ENCODE measurements at regions not wholly inside any gene's neighbourhood (a gene's known extent, or its start where the extent isn't known, plus 50 kb on each side); places are given as distances from the start of the nearest gene placed in this dataset.

- DNase-seq = no peak
These were observed 88.6 kb upstream of the RCN1 start for GRCh38 chr11:32002311-32002710.

- DNase-seq = no peak
These were observed 92.9 kb upstream of the RCN1 start for GRCh38 chr11:31997955-31998354.

DNA sequence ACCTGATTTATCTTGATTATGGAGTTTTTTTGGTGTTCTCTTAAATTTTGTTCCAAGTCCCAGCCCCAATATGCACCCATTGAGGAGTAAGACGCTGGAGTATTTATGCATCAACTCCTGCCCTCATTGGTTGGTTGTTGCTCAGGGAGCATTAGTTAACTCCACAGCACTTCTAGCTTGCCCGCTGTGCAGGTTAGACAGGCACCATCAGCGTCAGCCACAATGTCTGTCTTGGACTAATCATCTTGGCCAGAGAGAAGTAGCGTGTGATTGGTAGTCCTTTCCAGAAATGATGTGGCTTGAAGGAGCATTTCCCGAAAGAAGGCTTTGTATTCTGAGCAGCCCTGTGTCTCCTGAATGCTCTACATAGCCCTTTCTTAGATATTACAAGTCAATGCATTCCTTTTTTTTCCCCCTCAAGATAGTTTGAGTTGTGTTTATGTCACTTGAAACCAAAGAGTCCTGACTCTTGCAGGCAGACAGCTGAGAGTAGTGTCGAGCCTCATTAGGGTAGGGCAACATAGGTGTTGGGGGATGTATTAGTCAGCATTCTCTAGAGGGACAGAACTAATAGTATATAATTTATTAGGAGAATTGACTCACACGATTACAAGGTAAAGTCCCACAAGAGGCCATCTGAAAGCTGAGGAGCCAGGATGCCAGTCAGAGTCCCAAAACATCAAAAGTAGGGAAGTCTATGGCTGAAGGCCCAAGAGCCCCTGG is 94.6 kb upstream of the RCN1 start:
- DNase-seq = no peak

- no peak for DNase-seq
These were observed 95.3 kb upstream of the RCN1 start for GRCh38 chr11:31995525-31996094.

DNA sequence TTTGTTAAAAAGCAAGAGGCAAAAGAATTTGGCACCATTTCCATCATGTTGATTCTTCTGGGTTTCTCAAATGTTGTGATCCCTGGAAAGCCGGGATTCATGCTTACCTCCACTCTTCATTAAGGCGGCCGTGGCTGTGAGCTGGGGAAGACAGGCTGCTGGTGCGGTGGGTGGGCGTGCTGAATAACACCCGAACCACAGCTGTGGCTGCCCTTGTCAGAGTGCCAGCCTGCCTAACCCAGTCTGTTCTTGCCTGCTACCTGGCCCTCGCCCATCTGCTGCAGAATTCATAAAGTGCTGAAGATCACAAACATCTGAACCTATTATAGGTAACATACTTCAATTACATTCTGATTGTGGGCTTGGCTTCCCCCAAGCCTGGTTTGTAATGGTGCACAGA is 95.8 kb upstream of the RCN1 start:
- DNase-seq = no peak

DNA sequence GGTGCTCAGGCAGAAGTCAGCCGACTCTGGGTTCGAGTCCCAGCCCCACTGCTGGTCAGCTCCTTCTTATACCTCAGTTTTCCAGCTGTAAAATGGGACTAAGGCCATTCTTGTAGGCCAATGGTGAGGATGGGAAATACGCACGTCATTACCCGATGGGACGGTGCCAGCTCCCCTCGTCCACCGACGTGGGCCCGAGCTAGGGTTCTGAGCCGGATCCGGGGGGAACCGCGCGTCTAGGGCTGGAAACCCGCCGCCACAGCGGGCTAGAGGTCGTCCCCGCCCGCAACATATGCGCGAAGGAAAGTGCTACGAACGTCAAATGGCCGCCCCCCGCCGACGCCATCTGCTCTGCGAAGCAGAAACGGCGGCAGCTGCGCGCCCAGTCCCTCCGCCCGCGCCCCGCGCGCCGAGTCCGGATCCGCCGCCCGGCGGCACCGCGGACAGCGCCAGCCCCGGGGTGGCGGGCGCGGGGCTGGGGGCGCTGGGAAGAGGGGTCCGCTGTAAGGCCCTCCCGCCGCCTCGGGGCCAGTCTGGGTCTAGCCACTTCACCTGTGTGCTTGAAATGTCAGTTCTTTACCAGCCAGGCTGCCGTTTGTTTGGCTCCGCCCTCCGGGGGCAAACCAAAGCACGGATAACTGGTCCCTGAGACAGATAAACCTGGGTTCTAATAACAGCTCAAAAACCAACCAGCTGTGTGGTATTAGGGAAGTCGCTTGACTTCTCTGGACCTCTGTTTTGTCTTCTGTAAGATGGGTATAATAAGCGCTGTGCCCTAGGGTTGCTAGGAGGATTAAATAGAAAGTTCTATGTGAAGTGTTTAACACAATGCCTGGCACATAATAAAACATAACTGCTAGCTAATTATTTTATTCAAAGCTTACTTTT is 103.5 kb upstream of the RCN1 start:
- no peak for DNase-seq

DNA sequence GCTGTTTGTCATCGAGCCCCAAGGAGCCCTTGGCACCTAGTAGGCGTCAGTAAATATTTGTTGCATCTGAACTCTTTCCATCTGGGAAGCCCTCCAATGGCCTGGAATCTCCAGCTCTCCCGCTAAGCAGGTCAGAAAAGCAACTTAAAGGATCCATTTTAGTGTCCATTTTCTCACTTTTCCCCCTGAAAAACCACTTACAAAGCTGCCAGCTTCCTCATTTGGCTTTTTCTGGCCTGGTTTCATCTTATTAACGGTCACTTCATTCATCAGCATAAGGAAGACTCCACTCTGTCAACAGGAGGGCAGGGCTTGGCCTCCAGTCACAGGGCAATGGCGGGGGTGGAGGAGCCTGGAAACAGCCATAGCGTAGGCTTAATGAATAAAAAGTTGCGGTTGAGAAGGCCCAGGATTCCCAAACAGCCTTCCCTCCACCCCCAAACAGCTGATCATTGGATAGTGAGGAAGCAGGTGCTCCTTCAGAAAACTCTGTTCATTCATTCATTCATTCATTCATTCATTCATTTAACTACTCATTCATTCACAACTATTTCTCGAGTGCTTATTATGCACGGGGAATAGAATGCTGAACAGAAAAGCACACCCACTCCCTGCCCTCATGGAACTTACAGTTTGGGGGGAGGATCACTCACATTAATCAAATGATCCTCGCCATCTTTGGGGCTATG is 104.5 kb upstream of the RCN1 start:
- DNase-seq = no peak

GRCh38 chr11:31981457-31981856 is 109.4 kb upstream of the RCN1 start:
- no peak for DNase-seq

GRCh38 chr11:31977343-31977742 is 113.5 kb upstream of the RCN1 start:
- no peak for DNase-seq

GRCh38 chr11:31974366-31975136 is 116.3 kb upstream of the RCN1 start:
- no peak for DNase-seq

DNA sequence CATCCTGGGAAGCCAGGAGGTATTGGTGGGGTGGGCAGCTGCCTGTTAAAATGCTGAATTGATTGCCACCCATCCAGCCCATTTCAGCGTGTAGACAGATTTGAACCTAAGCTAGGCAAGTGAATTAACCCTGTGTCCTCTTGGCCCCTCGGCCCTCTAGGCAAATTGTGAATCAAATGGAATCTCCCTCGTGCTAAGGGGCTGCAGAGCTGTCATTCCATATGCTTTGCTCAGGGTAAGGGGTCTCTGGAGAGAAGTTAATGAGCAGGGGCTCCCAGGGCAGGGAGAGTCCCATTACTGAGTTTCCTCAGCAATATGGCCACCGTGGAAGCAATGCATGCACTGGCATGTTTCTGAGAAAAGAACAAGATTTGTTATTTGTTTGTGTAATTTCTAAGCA is 117.7 kb upstream of the RCN1 start:
- DNase-seq = no peak

DNA sequence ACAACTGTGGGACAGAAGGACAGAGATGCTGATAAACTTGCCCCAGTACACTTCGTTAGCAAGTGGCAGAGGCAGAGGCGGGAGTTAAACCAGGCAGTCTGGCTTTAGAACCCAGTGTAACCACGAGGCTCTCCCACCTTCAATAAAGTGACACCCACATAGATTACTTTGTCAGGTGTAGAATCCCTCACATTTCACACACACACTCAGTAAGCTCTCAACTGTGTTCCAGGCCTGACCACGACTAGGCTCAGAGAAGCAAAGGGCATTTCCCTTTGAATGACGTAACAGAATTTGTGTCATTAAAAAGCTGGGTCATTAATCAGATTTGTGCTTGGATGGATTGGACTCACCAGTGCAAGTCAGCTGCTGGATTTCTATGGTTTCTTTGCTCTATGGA is 118.3 kb upstream of the RCN1 start:
- DNase-seq = no peak

- no peak for DNase-seq
These were observed 121.5 kb upstream of the RCN1 start for GRCh38 chr11:31969359-31969702.

DNA sequence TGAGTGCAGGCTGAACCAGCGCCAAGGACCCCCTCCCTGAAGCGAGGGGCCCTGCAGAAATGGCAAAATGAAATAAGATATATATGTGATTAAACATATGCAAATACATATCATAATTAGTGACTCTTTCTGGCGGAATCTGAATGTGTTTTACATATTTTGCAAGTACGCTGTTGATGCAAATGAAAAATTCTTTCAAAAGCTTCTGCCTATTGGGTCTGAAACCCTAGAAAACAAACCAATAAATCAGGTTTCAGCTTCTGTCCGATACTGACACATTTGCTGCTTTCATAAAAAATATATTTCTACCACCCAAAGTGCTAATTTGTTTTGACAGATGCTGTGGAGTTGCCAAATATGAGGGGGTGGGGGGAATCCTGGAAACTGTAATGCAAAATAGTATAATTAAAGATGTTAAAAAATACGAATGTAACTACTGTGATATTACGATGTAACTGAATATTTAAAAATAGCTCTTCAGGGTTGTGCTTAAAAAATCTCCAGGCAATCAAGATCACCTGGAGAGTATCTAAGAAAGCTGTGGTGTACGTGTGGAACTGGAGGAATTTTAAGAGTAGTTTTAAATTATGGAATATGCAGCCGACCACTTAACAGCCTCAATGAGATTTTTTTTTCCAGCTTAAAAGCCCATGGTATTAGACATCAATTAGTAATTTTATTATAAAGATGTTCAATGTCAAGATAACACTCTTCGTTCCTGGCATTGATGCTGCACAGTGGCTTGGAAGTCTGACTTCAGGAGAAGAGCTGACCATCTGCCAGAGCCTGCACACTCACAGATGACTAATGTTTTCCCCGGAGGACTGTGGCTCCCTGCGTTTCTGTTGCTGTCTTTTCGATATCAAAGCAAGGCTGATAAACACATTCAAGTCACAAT is 122.2 kb upstream of the RCN1 start:
- DNase-seq = no peak

GRCh38 chr11:31967404-31968130 is 123.3 kb upstream of the RCN1 start:
- DNase-seq = no peak

- no peak for DNase-seq
These were observed 124.0 kb upstream of the RCN1 start for GRCh38 chr11:31966846-31967245.

- DNase-seq = no peak
These were observed 126.7 kb upstream of the RCN1 start for GRCh38 chr11:31964181-31964580.

DNA sequence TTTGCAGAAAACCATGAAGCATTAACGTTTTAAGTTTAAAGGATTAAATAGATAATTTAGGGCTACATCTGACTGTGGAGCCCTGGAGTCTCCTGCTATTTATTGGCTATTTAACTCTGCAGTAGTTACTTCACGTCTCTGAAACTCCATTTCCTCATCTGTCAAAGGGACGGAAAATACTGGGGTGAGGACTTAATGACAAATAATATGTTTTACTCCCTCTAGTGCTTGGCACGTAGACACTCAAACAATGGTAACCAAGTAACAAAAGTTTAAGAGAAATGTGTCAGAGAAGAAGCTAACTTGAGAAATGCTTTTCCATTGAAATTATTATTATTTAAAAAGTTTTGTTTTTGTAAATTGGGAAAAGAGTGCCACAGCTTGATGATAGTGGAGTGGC is 130.7 kb upstream of the RCN1 start:
- DNase-seq = no peak

GRCh38 chr11:31959716-31960115 is 131.2 kb upstream of the RCN1 start:
- no peak for DNase-seq
